NCI-H2171 (cell line): ENCODE measurements at regions not wholly inside any gene's neighbourhood (a gene's known extent, or its start where the extent isn't known, plus 50 kb on each side); places are given as distances from the start of the nearest gene placed in this dataset.

Source experiments
- DNase-seq: peaks from one replicate; lab custom pipeline; 2025; lab: John Stamatoyannopoulos, UW

DNA sequence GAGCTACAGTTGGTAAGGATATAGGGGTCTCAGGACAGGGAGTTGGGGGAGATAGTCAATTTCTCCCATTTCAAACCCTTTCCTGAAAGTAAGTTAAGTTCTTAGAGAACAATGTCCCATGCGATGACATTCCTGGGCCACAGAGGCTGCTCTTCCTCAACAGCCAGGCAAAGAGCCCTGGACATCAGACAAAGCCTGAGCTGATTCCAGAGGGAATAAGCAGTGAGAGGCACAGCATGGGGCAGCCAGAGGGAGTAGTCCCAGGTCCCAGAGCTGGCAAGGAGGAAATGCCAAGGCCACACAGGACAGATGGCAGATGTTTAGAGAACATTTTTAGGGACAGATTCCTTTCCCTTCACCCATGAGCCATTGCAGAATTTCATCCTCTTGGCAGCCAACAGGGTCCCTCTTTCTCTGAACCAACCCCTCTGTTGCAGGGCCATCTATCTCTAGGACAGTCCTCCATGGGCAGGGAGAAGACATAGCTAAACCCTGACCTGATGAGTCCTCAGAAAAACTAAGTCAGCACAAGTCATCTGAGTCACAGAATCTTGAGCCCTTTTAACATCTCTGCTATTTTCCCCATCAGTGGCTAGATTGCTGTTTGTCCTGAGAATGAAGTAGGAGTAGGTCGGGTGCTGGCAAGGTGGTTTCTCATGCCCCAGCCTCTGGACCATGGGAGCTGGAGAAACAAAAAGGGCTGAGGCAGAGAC lies 60.3 kb upstream of the CALM2 start:
- DNase-seq, result no peak

DNA sequence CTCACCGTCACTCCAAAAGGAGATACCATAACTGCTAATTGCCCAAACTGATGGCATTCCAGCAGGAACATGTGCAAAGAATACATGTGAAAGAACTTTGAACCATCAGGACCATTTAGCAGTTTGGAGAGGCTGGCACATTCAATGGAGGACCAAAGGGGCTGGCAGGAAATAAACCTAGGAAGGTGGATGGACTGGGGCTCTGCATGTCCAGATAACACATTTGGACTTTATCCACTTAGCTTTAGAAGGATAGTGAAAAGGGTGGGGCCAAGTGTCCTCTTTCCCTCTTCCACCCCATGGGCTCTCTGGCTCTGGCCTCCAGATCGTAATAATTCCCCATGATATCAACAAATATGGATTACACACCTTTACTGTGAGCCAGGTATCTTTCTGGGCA lies 58.8 kb upstream of the CALM2 start:
- DNase-seq, result no peak

DNA sequence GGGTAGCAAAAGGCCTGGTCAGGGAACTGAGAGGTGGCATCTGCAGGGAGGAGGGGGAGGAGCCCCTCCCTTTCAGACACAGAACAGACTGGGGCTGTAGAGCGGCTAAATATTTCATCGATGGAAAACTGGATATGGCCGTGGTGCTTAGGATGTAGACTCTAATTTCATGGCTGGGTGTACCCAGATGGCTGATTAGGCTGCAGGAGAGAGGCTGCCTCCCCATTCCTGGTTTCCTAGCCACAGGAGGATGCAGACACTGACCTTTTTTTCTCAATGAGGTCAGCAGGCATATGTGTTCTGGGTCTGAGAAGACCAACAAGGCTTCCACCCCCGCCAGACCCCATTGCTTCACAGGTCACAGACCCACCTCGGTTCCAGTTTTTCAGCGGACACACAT lies 58.1 kb upstream of the CALM2 start:
- DNase-seq, result no peak

DNA sequence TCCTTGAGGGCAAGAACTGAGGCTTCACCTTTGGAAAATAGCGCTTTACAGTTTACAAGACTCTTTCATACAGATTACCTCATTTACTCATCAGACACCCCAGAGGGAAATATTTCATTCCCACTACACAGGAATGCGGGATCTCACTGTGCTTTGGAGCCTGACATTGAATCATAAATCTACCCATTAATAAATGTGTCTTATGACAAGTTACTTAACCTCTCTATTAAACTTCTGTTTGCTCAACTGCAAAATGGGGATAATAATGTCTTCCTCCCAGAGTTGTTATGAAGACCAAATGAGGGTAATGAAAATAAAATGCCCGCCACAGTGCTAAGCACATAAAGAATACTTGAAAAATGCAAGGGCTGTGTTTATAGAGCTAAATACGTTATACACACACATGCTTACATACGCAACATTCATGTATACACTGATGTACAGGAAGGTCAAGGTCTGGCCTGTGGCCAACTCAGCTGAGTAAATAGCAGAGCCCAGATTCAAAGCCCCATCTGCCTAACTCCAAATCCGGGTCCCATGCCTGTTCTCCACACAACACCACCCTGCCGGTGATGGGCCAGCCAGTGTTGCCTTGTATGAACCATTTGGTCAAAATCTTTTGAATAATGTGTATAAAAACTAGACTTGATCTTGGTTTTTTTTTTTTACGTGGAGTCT lies 56.6 kb upstream of the CALM2 start:
- no peak for DNase-seq

DNA sequence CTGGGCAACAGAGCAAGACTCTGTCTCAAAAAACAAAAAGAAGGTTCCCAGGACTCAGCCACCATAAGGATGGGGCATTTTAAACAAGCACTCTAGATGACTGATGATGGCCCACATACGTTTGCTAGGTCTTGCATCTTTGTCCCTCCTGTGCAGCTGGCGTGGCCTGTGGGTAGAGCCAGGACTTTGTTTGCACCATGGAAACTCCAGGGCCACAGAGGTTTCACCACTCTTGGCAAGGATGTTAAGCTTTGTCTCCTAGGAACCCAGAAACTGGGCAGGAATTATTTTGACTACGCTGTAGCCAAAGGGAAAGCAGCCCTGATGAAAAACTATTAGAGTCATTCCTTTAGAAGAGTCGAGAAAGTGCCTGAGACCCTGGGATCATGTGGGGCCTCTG lies 54.1 kb upstream of the CALM2 start:
- no peak for DNase-seq

DNA sequence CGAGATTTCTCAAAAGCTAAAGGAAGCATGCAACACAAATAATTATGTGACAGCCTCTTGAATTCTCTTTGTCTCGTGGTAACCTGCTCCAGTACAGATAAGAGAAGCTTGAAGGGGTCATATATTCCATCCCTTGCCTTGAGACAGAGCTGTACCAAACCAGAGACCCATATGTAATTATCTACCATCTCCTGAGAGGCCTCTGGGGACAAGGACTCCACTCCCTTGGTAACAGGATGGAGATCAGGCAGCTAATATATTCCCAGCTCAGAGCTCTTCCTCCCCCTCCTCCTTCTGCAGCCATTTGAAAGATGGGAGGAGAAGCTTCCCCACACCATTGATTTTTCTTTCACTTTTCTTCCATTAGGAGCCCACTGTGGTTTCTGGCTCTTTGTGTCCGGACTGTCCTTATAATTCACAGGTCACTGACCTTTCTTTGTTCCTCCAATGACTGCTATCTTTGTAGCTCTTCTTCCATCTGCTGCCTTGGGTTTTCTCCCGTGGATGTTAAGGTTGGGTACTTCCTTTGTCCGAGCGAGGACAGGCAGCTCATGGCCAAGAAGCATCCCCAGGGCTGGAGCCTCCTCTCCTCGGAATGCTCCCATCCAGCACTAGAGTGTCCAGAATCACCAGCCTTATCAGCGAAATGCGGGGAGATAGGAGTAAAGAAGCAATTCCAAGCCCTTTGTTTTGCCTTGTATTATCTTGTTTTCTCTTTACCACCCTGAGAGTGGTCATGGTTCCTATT lies 51.4 kb upstream of the CALM2 start:
- no peak for DNase-seq

DNA sequence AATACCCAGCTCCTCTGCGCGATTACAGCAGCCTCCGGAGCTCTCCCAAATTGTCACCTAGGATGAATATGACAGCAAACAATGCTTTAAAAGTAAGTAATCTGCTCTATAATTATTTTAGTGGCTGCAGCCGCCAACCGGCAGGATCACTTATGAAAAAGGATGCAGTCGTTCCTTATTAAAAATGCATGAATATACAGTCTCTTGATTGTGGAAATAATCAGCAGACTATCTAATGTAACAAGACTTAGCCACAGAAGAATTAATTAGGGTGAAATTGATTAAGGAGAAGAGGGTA lies 50.6 kb upstream of the CALM2 start:
- DNase-seq, result no peak

DNA sequence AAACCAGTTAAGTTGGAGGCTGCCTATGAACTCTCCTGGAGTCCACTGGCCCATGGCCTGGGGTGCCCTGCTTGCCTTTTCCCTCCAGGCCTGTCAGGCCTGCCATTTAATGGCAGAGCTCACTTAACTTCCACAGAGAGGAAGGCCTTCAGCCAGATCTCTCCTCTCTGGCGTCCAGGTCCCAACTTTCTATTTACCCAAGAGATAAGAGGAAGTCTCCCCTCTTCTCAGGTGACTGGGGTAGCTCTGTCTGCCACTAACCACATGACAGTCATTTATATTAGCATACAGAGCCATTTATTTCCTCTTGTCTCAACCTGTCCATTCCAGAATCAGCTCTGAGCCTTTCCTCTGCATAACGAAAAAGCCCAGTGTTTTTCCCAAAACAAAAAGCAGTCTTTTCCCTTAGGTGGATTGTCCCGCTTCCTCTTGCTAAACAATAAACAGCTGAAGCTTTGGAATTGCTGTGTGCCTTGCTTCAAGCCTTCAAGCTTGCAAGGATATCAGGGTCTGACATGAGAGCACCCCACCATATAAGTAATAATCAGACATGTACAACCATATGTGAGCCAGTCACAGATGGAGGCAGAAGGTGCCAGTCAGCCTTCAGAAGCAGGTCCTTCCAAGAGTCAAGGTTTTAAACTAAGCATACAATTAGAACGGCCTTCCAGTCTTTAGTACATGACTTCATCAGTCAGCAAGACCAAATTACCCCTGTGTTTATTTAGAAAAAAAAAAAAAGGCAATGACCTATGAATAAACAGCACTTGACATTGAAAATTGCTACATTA lies 50.0 kb upstream of the CALM2 start:
- no peak for DNase-seq
